ENCODE measurements at regions not wholly inside any gene's neighbourhood (a gene's known extent, or its start where the extent isn't known, plus 50 kb on each side); places are given as distances from the start of the nearest gene placed in this dataset.

DNA sequence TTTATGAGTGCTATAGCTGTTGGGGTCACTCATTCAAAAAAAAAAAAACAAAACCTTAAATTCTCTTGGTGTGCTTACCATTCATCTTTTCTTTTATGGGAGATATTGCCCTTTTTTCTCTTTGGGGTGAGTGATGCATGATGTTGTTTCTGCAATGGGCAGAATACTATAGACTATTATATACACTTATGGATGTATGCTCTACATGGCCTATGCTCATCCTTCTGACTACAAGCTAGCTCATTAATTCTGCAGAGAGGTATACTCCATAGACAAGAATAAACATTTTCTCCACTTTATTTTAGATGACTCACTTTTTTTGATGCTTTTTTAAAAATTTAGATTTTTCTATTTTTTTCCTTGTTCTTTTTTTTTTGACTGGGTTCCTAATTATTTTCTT, 160.3 kb upstream of the ANK2 start:
- no peak for DNase-seq
- CTCF ChIA-PET, result interaction anchor here (0.6 to 0.7 kb wide), 2 partner anchors 31 to 61 kb away, joined by 3 to 4 read pairs; no protein-coding TSS in a partner anchor
- intact Hi-C loops (cut with micrococcal nuclease; ENCODE audit: unreplicated experiment), result no loop called here
- Mint-ChIP-seq H3K4me3 (ENCODE audit: low read depth, unreplicated experiment) (no peak overlapping the region), H3K27ac (ENCODE audit: unreplicated experiment) (no peak overlapping the region), H3K27me3 (ENCODE audit: unreplicated experiment) (no peaks in the 10 kb centered on the region), H3K36me3 (ENCODE audit: insufficient read depth, unreplicated experiment) (no peaks in the 10 kb centered on the region), H3K9me3 (ENCODE audit: low read depth, unreplicated experiment) (no peaks in the 10 kb centered on the region), H3K4me1 (ENCODE audit: low read depth, unreplicated experiment) (no peaks in the 10 kb centered on the region)
- TF ChIP-seq, protein P1, sequence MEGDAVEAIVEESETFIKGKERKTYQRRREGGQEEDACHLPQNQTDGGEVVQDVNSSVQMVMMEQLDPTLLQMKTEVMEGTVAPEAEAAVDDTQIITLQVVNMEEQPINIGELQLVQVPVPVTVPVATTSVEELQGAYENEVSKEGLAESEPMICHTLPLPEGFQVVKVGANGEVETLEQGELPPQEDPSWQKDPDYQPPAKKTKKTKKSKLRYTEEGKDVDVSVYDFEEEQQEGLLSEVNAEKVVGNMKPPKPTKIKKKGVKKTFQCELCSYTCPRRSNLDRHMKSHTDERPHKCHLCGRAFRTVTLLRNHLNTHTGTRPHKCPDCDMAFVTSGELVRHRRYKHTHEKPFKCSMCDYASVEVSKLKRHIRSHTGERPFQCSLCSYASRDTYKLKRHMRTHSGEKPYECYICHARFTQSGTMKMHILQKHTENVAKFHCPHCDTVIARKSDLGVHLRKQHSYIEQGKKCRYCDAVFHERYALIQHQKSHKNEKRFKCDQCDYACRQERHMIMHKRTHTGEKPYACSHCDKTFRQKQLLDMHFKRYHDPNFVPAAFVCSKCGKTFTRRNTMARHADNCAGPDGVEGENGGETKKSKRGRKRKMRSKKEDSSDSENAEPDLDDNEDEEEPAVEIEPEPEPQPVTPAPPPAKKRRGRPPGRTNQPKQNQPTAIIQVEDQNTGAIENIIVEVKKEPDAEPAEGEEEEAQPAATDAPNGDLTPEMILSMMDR (IDR thresholded peaks at IDR 0.05; ENCODE audit: unreplicated experiment), result no peak
- BruUV-seq (replicated peaks), result no TSS peak

DNA sequence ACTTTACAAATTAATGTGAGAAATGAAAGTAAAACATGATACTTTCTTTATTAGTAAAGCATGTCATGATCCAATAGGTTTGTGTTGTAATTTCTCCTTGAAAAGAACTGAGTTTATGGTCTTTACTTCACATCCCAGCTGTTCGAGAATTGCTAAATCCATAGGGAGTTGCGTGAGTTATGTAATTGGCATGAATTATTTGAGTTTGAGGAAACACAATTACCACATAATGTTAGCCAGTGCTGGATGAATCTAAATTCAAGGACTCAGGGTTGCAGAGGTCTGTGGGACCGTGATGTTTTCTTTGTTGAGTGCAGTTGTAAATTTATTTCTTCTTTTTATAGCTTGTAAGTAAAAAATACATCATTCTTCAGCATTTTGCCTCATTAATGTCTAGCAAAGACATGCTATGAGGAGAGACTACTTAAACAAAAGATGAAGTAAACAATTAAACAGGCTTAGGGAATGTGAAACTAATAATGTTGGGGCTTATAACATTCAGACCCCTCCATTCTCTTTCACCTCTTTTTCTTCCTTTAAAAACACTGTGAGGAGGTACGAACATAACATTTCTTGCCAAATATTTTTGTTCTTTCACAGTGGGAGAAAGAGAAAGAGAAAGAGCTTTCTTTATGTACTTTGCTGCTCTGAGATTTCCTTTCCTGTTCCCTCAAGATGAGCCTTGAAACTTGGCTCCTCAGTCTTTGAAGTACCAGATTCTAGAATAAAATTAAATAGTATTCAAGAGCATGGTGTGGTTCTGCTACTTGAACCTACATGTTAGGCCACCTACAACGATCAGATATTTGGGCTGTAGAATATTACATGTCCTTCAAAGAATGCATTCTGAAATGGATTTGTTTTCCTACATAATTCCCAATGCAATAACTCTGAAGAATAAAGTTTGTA, 159.6 kb upstream of the ANK2 start:
- no TSS peak for BruUV-seq (replicated peaks)
- H3K4me3 Mint-ChIP-seq (ENCODE audit: low read depth, unreplicated experiment), result no peak overlapping the region

DNA sequence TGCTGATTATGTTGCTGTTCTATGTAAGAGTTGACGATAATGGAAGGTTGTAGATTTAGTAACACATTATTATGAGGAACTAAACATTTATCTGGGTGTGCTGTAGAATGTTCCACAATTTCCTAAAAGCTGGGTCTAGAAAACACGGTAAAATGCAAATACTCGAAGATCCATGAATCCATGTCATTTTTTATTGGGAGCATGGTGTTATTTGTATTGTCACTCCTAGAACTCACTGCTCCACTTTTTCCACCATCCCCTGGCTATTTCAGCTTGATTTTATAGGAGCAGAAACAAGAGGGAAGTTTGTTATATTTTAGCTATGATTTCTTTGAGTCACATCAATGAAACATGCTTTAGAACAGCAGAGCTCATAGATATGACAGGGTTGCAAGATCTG, 155.0 kb upstream of the ANK2 start:
- intact Hi-C loops (cut with micrococcal nuclease; ENCODE audit: unreplicated experiment), result no loop called here
- CTCF ChIA-PET, result no interaction called here

More for the DNA sequence above, 159.6 kb upstream of the ANK2 start:
- no peak overlapping the region for H3K27ac Mint-ChIP-seq (ENCODE audit: unreplicated experiment)
- intact Hi-C loops (cut with micrococcal nuclease; ENCODE audit: unreplicated experiment), result no loop called here
- H3K27me3 Mint-ChIP-seq (ENCODE audit: unreplicated experiment), result no peaks in the 10 kb centered on the region
- no peaks in the 10 kb centered on the region for H3K36me3 Mint-ChIP-seq (ENCODE audit: insufficient read depth, unreplicated experiment)
- no peak for DNase-seq
- no peaks in the 10 kb centered on the region for H3K4me1 Mint-ChIP-seq (ENCODE audit: low read depth, unreplicated experiment)
- H3K9me3 Mint-ChIP-seq (ENCODE audit: low read depth, unreplicated experiment), result no peaks in the 10 kb centered on the region
- TF ChIP-seq, protein P1 (IDR thresholded peaks at IDR 0.05; ENCODE audit: unreplicated experiment), result no peak
- CTCF ChIA-PET, result interaction anchor here (0.6 to 0.7 kb wide), 2 partner anchors 31 to 62 kb away, joined by 3 to 4 read pairs; no protein-coding TSS in a partner anchor

DNA sequence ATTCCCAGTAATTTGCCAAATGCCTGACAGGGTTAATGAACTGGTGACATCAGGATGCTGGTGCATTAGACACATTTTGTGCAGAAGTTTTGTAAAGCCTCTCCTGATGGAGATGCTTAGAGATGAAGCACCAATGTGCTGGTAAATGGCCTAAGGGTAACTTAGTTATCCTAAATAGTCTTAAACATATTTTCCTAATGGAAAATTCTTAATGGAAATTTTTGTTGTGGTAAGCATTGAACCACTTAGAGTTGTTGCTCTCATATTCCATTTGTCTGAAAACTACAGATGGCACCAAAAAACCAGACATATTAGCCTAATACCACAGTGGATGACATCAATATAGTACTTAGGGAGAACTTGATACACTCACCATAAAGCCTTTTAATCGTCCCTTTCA, 154.5 kb upstream of the ANK2 start:
- Mint-ChIP-seq H3K9me3 (ENCODE audit: low read depth, unreplicated experiment) (no peaks in the 10 kb centered on the region), H3K4me3 (ENCODE audit: low read depth, unreplicated experiment) (no peak overlapping the region), H3K36me3 (ENCODE audit: insufficient read depth, unreplicated experiment) (no peaks in the 10 kb centered on the region), H3K27me3 (ENCODE audit: unreplicated experiment) (no peaks in the 10 kb centered on the region), H3K27ac (ENCODE audit: unreplicated experiment) (no peak overlapping the region), H3K4me1 (ENCODE audit: low read depth, unreplicated experiment) (no peaks in the 10 kb centered on the region)
- CTCF ChIA-PET, result no interaction called here
- TF ChIP-seq, protein P1 (IDR thresholded peaks at IDR 0.05; ENCODE audit: unreplicated experiment), result no peak
- BruUV-seq (replicated peaks), result no TSS peak
- intact Hi-C loops (cut with micrococcal nuclease; ENCODE audit: unreplicated experiment), result no loop called here
- no peak for DNase-seq

More for the DNA sequence above, 155.0 kb upstream of the ANK2 start:
- TF ChIP-seq, protein P1 (IDR thresholded peaks at IDR 0.05; ENCODE audit: unreplicated experiment), result no peak
- Mint-ChIP-seq H3K4me1 (ENCODE audit: low read depth, unreplicated experiment) (no peaks in the 10 kb centered on the region), H3K9me3 (ENCODE audit: low read depth, unreplicated experiment) (no peaks in the 10 kb centered on the region), H3K4me3 (ENCODE audit: low read depth, unreplicated experiment) (no peak overlapping the region), H3K27ac (ENCODE audit: unreplicated experiment) (no peak overlapping the region), H3K36me3 (ENCODE audit: insufficient read depth, unreplicated experiment) (no peaks in the 10 kb centered on the region), H3K27me3 (ENCODE audit: unreplicated experiment) (no peaks in the 10 kb centered on the region)
- no peak for DNase-seq
- BruUV-seq (replicated peaks), result no TSS peak
